Forelimb muscle (tissue), 1 donor: ENCODE measurements at regions not wholly inside any gene's neighbourhood (a gene's known extent, or its start where the extent isn't known, plus 50 kb on each side); places are given as distances from the start of the nearest gene placed in this dataset.

Experiments used
- DNase-seq: peaks from one replicate; pipeline ENCODE4 v3.0.0-alpha.2; 2013; ENCODE audit warnings: low read depth

- DNase-seq: no peak
Observed at GRCh38 chr2:57575700-57576268, 470.8 kb upstream of the VRK2 start.

- DNase-seq: no peak
Observed at GRCh38 chr2:57576983-57577382, 469.6 kb upstream of the VRK2 start.

- DNase-seq: no peak
Observed at GRCh38 chr2:57597940-57598339, 448.7 kb upstream of the VRK2 start.

GRCh38 chr2:57598551-57598950 is 448.1 kb upstream of the VRK2 start:
- DNase-seq: no peak

- no peak for DNase-seq
Observed at GRCh38 chr2:57602733-57603132, 443.9 kb upstream of the VRK2 start.

GRCh38 chr2:57614988-57615387 is 431.6 kb upstream of the VRK2 start:
- no peak for DNase-seq

- no peak for DNase-seq
Observed at GRCh38 chr2:57615855-57616556, 430.6 kb upstream of the VRK2 start.

- DNase-seq: no peak
Observed at GRCh38 chr2:57617318-57617717, 429.3 kb upstream of the VRK2 start.

GRCh38 chr2:57621122-57621663 is 425.4 kb upstream of the VRK2 start:
- DNase-seq: no peak

- no peak for DNase-seq
Observed at GRCh38 chr2:57622009-57622408, 424.6 kb upstream of the VRK2 start.

- DNase-seq: no peak
Observed at GRCh38 chr2:57656198-57656597, 390.4 kb upstream of the VRK2 start.

GRCh38 chr2:57669570-57669969 is 377.0 kb upstream of the VRK2 start:
- DNase-seq: no peak

GRCh38 chr2:57674025-57674424 is 372.6 kb upstream of the VRK2 start:
- no peak for DNase-seq

GRCh38 chr2:57674743-57675142 is 371.9 kb upstream of the VRK2 start:
- DNase-seq: no peak

GRCh38 chr2:57677296-57677695 is 369.3 kb upstream of the VRK2 start:
- DNase-seq: no peak

GRCh38 chr2:57681650-57682049 is 365.0 kb upstream of the VRK2 start:
- DNase-seq: no peak

- no peak for DNase-seq
Observed at GRCh38 chr2:57685032-57685431, 361.6 kb upstream of the VRK2 start.

- DNase-seq: no peak
Observed at GRCh38 chr2:57692395-57692794, 354.2 kb upstream of the VRK2 start.

GRCh38 chr2:57693177-57693576 is 353.4 kb upstream of the VRK2 start:
- DNase-seq: no peak

GRCh38 chr2:57693965-57694364 is 352.6 kb upstream of the VRK2 start:
- DNase-seq: no peak

- no peak for DNase-seq
Observed at GRCh38 chr2:57696016-57696415, 350.6 kb upstream of the VRK2 start.

- no peak for DNase-seq
Observed at GRCh38 chr2:57698392-57698791, 348.2 kb upstream of the VRK2 start.

GRCh38 chr2:57698935-57699449 is 347.6 kb upstream of the VRK2 start:
- DNase-seq: no peak
